Brain microvascular endothelial cell (primary cell): ENCODE measurements at regions not wholly inside any gene's neighbourhood (a gene's known extent, or its start where the extent isn't known, plus 50 kb on each side); places are given as distances from the start of the nearest gene placed in this dataset.
"Not testable (repeated sequence)": the region's sequence is repeated elsewhere in the genome, so short reads cannot be mapped to it uniquely, and the experiment has no call there.

Experiments used
- DNase-seq: peaks from one replicate; pipeline ENCODE4 v3.0.0-alpha.2; 2020
- H3K27ac ChIP-seq: fragments of 250-450 bp; sonication (Bioruptor Pico); 2 replicates; pipeline ENCODE4 v1.5.1; 2020; ENCODE audit warnings: mild to moderate bottlenecking, moderate library complexity
- H3K27me3 ChIP-seq: fragments of 250-450 bp; sonication (Bioruptor Pico); replicated peaks from 2 replicates; pipeline ENCODE4 v1.5.1; 2020; ENCODE audit warnings: mild to moderate bottlenecking
- H3K36me3 ChIP-seq: fragments of 250-450 bp; sonication (Bioruptor Pico); replicated peaks from 2 replicates; pipeline ENCODE4 v1.5.1; 2020; ENCODE audit warnings: mild to moderate bottlenecking
- H3K4me3 ChIP-seq: 2 replicates; pipeline ENCODE4 v1.5.1; 2011; ENCODE audit warnings: low read depth, mild to moderate bottlenecking, control low read depth, low read length, moderate library complexity
- CTCF ChIP-seq: IDR thresholded peaks from 2 replicates; pipeline ENCODE4 v1.5.1; 2011; ENCODE audit warnings: low read depth, mild to moderate bottlenecking, moderate library complexity, low read length, control low read depth, inconsistent platforms; ENCODE audit errors: missing control alignments
- in situ Hi-C: cut with HindIII; loops from 2 replicates; pipeline ENCODE4 v1.10.0; 2017; ENCODE audit warnings: low sequenced_read_pairs, low pct_ligation_motif_present

DNA sequence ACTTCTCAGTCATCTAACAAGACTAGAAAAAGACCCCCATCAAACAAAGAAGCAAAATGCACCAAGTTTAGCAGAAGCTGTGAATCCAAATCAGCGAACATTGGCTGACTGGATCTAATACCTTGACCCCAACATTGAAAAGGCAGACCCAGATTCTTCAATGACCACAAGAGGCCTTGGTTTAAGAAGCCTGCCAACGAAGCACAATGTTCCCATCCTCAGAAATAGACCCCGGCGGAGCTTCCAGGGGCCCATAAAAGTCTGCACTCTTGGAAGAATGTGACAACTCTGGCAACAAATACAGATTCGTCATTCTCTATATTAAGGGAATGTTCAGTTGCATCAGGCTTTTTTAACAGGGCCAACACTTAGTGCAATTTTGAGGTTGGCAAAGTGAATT lies 112.8 kb upstream of the BCL6 start:
- in situ Hi-C loops = no loop called here
- Histone ChIP-seq H3K36me3 (no peaks in the 10 kb centered on the region), H3K27me3 (no peaks in the 10 kb centered on the region), H3K27ac (no peak overlapping the region), H3K4me3 (no peak overlapping the region)
- no peak for TF ChIP-seq CTCF
- DNase-seq = no peak

GRCh38 chr3:187858711-187859110 lies 113.4 kb upstream of the BCL6 start:
- no peaks in the 10 kb centered on the region for H3K36me3 ChIP-seq
- no peaks in the 10 kb centered on the region for H3K27me3 ChIP-seq
- no peak for DNase-seq
- H3K27ac ChIP-seq = no peak overlapping the region
- H3K4me3 ChIP-seq = no peak overlapping the region
- in situ Hi-C loops = no loop called here
- TF ChIP-seq CTCF = no peak

GRCh38 chr3:187862701-187863277 lies 117.5 kb upstream of the BCL6 start:
- in situ Hi-C loops, H3K27ac ChIP-seq, H3K4me3 ChIP-seq, DNase-seq, H3K36me3 ChIP-seq, H3K27me3 ChIP-seq: not testable (repeated sequence)

DNA sequence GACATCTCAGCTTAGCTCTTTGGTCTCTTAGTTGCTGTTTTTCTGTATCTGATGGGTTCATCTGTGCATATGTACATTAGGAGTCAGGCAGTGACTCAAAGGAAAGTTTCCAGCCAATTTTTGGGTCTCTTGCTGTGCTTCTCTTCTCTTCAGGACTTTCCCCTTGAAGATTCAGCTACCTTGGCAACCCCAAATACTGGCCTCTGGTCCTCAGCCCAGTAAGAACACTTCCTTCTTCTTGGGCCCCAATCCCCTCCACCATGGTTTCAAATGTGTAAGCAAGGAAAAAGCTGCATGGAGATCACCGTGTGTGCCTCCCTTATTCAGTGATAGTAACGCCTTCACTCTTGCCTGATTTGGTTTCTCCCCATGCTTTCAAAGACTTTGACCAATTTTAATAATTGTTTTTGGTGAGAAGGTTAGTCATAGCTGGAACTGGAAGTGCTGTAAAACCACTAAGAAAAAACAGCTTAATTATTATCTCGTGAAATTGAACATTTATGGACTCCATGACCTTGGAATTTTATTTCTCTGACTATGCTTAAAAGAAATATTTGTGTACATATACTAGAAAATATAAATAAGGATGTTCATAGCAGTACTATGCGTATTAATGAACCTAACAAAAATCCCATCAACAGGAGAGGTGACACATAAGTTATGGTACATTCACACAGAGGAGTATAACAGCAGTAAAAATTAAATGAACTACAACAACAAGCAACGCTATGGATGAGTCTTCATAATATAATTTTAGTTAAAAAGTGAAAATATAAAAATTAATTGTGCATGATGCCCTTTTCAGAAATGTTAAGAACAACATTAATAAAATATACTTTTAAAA lies 125.3 kb upstream of the BCL6 start:
- H3K27ac ChIP-seq = no peak overlapping the region
- H3K27me3 ChIP-seq = no peaks in the 10 kb centered on the region
- no peak for TF ChIP-seq CTCF
- H3K36me3 ChIP-seq = no peaks in the 10 kb centered on the region
- H3K4me3 ChIP-seq = no peak overlapping the region
- in situ Hi-C loops = no loop called here
- DNase-seq = no peak

- no peak overlapping the region for H3K27ac ChIP-seq
- no peak overlapping the region for H3K4me3 ChIP-seq
- in situ Hi-C loops = no loop called here
- no peaks in the 10 kb centered on the region for H3K36me3 ChIP-seq
- no peak for TF ChIP-seq CTCF
- no peak for DNase-seq
- no peaks in the 10 kb centered on the region for H3K27me3 ChIP-seq
Observed at GRCh38 chr3:187871204-187871591, 125.9 kb upstream of the BCL6 start.

- in situ Hi-C loops = no loop called here
Observed at GRCh38 chr3:187871848-187872247, 126.6 kb upstream of the BCL6 start.

More at GRCh38 chr3:187871848-187872247, 126.6 kb upstream of the BCL6 start:
- Histone ChIP-seq H3K36me3 (no peaks in the 10 kb centered on the region), H3K27ac (no peak overlapping the region), H3K4me3 (no peak overlapping the region), H3K27me3 (no peaks in the 10 kb centered on the region)
- no peak for TF ChIP-seq CTCF
- DNase-seq = no peak
